ENCODE measurements at regions not wholly inside any gene's neighbourhood (a gene's known extent, or its start where the extent isn't known, plus 50 kb on each side); places are given as distances from the start of the nearest gene placed in this dataset.

- TF ChIP-seq PATZ1 (CRISPR knock-in tag; IDR thresholded peaks at IDR 0.05; ENCODE audit: borderline replicate concordance), result no peak
- TF ChIP-seq CREB5 (CRISPR knock-in tag; IDR thresholded peaks at IDR 0.05; ENCODE audit: low read depth), result no peak
- TF ChIP-seq OSR1 (CRISPR knock-in tag; IDR thresholded peaks at IDR 0.05), result no peak
- TF ChIP-seq CSRNP3 (CRISPR knock-in tag; IDR thresholded peaks at IDR 0.05), result no peak
- no peak for TF ChIP-seq ZNF8 (CRISPR knock-in tag; IDR thresholded peaks at IDR 0.05)
- TF ChIP-seq GLIS3 (CRISPR knock-in tag; IDR thresholded peaks at IDR 0.05), result no peak
- no peak for TF ChIP-seq CSDC2 (CRISPR knock-in tag; IDR thresholded peaks at IDR 0.05)
- no peak for TF ChIP-seq ZC3H10 (CRISPR knock-in tag; IDR thresholded peaks at IDR 0.05)
- TF ChIP-seq ZNF565 (CRISPR knock-in tag; conservative IDR thresholded peaks at IDR 0.05; ENCODE audit: low read depth), result no peak
- no peak for TF ChIP-seq ARNTL (CRISPR knock-in tag; IDR thresholded peaks at IDR 0.05; ENCODE audit: borderline replicate concordance, low read depth)
- no peak for TF ChIP-seq RARB (CRISPR knock-in tag; IDR thresholded peaks at IDR 0.05)
- TF ChIP-seq ISL1 (CRISPR knock-in tag; IDR thresholded peaks at IDR 0.05), result no peak
- TF ChIP-seq TCF4 (CRISPR knock-in tag; IDR thresholded peaks at IDR 0.05; ENCODE audit: borderline replicate concordance), result no peak
These were observed 485.6 kb upstream of the SULF2 start for GRCh38 chr20:48270885-48271284.

All from SK-N-SH treated with all-trans-retinoic acid at 6 μM for 48 hours (cell line).